NCI-H187 treated with DMSO at 0.1 percent for 48 hours (cell line): ENCODE measurements at regions not wholly inside any gene's neighbourhood (a gene's known extent, or its start where the extent isn't known, plus 50 kb on each side); places are given as distances from the start of the nearest gene placed in this dataset.

Source experiments
- DNase-seq: peaks from one replicate; lab custom pipeline; 2025; lab: John Stamatoyannopoulos, UW

GRCh38 chr6:141307309-141307998 lies 825.3 kb upstream of the GJE1 start:
- DNase-seq = no peak

- DNase-seq = no peak
Observed at GRCh38 chr6:141303907-141304306, 828.8 kb upstream of the GJE1 start.

GRCh38 chr6:141301779-141302178 lies 830.9 kb upstream of the GJE1 start:
- no peak for DNase-seq

- no peak for DNase-seq
Observed at GRCh38 chr6:141290941-141291721, 841.6 kb upstream of the GJE1 start.

GRCh38 chr6:141288947-141289346 lies 843.8 kb upstream of the GJE1 start:
- DNase-seq = no peak

- no peak for DNase-seq
Observed at GRCh38 chr6:141282263-141282662, 850.5 kb upstream of the GJE1 start.

- no peak for DNase-seq
Observed at GRCh38 chr6:141269684-141270083, 863.0 kb upstream of the GJE1 start.

- no peak for DNase-seq
Observed at GRCh38 chr6:141267420-141267819, 865.3 kb upstream of the GJE1 start.

- no peak for DNase-seq
Observed at GRCh38 chr6:141265756-141266623, 866.7 kb upstream of the GJE1 start.

GRCh38 chr6:141264101-141264500 lies 868.6 kb upstream of the GJE1 start:
- no peak for DNase-seq

- no peak for DNase-seq
Observed at GRCh38 chr6:141261672-141262060, 871.1 kb upstream of the GJE1 start.

GRCh38 chr6:141261016-141261671 lies 871.6 kb upstream of the GJE1 start:
- no peak for DNase-seq

- DNase-seq = no peak
Observed at GRCh38 chr6:141260627-141261015, 872.1 kb upstream of the GJE1 start.

- no peak for DNase-seq
Observed at GRCh38 chr6:141259807-141260206, 872.9 kb upstream of the GJE1 start.

GRCh38 chr6:141259091-141259490 lies 873.6 kb upstream of the GJE1 start:
- DNase-seq = no peak

- DNase-seq = no peak
Observed at GRCh38 chr6:141258516-141258915, 874.2 kb upstream of the GJE1 start.

- no peak for DNase-seq
Observed at GRCh38 chr6:141254336-141254735, 878.4 kb upstream of the GJE1 start.

GRCh38 chr6:141252828-141253608 lies 879.7 kb upstream of the GJE1 start:
- no peak for DNase-seq

- DNase-seq = no peak
Observed at GRCh38 chr6:141251286-141251685, 881.4 kb upstream of the GJE1 start.

- DNase-seq = no peak
Observed at GRCh38 chr6:141248021-141248799, 884.5 kb upstream of the GJE1 start.

GRCh38 chr6:141244366-141244765 lies 888.4 kb upstream of the GJE1 start:
- no peak for DNase-seq
